SW 1271 (cell line): ENCODE measurements at regions not wholly inside any gene's neighbourhood (a gene's known extent, or its start where the extent isn't known, plus 50 kb on each side); places are given as distances from the start of the nearest gene placed in this dataset.

Experiments used
- DNase-seq, 2 experiments: peaks; one replicate each; lab custom pipeline; 2025; lab: John Stamatoyannopoulos, UW

DNA sequence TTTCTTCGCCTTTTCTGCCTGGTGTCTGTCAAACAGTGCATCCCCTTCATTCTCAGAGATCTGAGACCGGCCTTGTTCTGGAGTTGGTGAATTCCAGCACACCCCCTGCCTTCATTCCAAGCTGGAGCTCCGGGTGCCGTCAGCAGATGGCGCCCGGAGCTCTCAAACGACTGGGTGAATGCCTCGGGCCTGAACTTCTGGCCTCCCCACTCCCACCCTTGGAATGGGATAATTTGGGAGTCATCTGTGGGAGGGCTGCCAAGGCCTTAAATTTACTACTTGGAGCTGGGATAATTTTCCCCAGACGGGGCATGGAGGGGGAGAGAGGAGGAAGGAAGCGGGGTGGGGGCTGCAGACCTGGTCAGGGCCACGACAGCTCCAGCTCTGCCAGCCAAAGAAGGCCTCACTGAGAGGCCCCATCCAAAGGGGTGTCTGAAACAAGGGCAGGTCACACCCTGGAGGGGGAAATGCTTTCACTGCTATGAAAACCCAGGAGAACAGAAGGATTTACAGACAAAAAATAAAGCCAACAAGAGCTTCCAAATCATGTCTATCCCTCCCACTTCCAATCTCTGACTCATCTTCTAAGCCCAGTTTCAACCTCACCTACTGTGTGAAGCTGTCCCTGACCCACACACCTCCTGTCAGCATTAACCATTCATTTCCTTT is 187.9 kb downstream of the OPA1 start:
- DNase-seq = peak; percentile 14 to 37

DNA sequence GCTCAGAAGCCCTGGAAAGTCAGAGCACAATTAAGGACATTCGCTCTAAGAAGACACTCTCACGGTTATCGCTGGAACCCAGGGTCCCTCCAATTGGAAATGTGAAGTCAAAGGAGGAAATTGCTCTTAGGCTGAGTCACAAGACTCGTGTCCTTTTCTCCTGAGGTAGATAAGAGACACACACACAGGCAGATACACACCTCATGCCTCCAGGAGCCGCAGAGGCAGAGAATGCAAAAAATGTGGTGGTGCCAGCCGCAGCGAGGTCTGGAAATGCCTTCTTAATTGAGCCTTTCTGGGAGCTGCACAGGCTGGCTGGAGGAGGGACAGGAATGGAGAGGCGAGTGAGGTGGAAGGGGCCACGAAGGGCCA is 189.3 kb downstream of the OPA1 start:
- DNase-seq = no peak

DNA sequence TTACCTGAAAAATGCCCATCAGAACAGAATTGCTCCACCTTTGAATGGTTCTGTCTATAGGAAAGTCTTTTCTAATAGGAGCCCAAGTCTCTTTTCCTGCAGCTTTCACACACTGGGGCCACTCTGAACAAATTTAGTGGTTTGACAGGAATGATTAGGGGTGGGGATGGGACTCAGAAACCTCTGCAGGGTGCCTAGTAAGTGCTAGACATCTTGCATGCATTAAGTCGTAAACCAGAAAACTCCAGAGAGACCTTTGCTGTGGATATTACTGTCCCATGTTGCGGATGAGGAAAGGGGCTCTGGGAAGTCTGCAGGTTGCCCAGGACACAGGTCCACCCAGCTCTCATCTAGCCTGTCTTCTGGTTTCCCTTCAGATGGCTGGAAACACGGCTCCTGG is 189.7 kb downstream of the OPA1 start:
- DNase-seq = no peak

DNA sequence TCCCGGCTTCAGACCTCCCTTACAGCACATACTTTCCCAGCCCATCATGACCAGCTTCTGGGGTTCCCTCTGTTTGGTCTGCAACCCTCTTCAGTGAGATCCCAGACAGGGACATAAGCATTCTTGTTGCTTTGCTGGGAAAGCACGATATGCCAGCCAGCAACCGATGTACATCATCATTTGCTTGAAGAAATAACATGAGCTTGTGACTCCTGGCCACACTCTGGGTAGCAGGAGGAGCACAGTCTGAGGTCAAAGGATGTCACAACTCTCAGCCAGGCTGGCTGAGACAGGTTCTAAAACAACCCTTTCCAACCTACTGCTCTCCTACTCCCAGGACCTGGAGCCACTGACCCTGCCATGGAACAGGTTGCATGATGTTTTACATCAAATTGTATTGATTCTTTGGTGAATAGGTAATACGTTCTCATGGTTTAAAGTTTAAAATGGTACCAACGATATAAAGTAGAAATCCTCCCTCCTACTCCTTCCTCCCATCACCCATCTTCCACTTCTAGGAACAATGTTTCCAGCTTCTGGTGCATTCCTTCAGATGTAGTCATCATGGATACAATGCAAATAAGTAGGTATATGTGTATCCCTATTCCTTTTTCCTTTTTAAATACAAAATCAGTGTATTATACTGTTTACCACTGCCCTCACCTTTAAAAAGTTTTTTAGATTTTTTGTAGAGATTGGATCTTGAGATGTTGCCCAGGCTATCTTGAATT is 190.3 kb downstream of the OPA1 start:
- no peak for DNase-seq

DNA sequence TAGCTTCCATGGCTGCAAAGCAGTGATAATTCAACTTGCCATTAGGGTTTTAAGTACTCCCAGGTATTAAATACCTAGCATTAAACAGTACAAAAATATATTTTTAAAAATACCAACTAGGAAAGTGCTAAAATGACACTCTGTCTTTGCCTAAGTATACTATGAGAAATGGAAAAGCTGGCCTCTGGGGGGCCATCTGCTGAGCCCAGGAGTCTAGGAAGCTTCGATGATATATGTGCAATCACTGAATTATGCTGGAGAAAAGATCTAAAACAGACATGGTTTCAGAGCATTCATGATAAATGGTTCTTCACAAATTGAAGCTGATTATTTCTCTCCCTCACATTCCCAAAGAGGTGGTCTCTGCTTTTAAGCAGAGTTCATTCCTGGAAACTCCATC is 191.8 kb downstream of the OPA1 start:
- DNase-seq = peak in 1 of 2 experiments; percentile 6

DNA sequence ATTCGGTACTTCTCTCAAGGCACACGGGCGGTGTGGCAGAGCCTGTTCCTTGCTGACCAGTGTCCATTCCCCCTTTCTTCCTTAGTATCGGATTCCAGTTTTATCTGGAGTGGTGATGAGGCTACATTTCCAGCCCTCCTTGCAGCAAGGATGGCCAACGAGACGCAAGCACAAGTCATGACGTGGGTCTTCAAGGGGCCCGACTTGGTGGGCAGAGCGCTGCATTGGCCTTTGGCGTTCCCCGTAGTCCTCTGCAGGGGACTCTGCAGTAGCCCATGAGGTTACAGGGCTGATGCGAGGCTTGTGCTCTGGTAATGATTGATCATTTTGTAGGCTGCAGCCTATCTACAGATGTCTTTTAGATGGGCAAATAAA is 194.5 kb downstream of the OPA1 start:
- no peak for DNase-seq

DNA sequence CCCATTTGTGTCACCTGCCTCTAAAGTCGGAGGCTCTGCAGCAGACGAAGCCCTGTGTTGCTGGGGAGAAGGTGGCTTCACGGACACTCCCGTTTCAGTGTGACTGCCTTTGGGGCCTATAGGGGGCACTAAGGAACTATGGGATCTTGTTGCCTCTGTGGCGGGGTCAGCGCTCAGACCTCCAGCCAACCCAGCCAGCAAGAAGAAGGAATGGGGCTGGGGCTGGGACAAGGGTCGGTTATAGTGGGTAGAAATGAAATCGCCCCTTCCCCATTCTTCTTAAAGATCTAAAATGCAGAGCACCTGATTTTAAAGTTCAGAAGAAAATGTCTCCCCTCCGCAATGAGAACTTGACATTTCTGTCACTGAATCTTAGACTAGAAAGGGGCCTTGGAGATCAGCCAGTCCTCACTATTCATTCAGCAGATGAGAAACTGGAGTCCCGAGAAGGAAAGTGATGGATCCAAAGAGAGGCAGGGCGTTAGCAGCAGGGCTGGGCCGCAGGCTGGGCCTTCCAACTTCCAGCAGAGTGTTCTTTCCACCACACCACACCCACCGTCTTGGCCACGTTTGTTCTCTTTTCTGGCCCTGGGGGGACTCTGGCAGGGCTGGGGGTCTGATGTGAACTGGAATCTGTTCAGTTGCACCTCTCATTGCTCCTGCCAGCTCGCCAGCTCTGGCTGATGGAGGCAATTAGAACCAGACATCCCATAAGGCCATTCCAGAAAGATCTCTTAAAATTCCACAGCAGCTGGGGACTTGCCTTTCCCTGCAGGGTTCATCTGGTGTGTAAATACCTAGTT is 195.4 kb downstream of the OPA1 start:
- DNase-seq = peak in 1 of 2 experiments; percentile 29

DNA sequence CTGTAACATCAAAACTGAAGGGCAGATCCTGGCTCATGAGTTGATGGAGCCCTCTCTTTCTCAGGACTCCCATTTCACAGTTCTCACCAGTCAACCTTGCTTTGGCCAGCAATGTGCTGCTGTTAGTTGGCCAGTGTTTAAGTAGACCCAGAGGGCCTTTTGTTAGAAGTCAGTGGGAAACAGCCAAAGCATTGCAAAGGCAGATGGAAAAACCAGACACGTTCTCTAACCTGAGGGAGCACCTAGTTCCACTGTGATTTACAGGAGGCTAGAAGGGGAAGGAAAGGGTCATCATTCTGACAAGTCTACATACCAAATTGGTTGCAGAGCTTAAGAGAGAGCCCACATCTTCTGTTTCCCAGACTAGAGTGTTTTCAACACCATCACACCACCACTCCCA is 196.4 kb downstream of the OPA1 start:
- no peak for DNase-seq

DNA sequence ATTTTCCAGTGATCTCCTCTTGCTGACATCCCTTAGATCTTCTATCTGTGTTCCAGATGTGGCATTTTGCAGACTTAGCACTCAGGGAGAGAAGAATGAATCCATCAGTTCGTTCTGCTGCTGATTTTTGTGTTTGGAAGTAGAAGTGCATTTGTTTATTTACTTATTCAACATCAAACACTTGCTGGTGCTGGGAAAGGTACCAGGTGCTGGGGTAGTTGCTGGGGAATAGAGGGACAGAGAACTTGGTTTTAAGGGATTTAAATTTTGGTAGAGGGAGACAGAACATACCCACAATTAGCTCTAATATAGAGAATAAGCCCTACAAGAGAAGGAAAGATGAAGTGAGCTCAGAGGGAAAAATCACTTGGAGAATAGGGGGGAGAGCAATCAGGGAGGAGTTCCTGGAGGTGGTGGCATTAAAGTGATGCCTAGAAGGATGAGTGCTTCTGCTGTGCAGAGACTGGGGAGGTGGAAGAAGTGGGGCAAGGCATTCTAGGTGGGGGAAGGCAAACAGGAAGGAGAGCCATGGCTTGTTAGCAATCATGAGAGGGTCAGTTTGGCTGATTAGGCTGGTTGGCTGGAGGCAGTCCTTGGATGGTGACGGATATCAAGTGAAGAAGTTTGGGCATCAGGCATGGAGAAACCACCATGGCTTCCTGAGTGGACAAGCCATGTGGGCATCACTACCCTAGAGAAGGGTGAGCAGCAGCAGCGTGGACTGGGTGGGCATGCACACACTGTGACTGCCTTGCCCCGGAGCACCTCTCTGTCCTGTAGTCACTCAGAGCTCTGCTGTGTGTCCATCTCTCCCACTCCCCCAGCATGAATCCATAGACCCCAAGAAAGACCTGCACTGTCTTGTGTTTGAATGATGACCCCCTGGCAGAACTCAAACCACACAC is 197.3 kb downstream of the OPA1 start:
- no peak for DNase-seq

DNA sequence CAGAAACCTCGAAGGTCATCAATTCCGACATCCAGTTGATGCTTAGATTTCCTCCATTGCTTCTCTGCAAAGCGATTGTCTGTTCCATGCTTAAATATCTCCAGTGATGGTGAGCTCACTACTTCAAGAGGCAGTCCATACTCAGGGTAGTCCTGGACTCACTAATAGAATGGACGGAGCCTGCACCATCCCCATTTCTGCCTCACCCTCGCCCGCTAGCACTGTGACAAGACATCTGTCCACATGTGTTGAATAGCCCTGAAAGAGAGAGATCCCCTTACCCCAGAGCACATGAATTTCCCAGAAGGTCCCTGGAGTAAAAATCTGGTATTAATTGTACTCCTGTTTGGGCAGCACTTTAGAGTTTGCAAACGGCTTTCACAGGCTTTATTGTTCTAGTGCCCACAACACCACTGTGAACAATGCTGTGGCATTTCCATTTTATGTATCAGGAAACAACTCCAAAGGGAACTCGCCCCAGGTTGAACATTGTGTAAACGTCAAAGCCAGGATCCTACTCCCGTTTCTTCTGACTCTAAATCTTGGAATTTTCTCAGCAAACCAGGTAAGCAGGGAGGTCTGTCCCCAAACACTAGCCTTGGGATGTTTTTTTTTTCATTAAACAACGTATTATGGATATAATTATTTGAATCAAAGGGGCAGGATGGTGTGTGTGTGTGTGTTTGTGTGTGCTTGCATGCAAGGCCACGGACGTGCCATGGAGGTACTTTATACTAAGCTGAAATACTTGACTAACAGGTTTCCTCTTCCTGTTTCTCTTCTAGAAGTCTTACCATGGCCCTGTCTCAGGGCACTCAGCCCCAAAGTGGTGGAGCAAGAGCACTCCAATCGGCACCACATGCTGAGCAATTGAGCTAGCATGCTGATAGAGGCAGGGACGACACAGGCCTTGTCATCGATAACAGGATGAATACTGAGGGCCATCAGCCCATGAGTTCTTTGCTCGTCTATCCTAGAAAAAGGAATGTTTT is 198.3 kb downstream of the OPA1 start:
- no peak for DNase-seq

DNA sequence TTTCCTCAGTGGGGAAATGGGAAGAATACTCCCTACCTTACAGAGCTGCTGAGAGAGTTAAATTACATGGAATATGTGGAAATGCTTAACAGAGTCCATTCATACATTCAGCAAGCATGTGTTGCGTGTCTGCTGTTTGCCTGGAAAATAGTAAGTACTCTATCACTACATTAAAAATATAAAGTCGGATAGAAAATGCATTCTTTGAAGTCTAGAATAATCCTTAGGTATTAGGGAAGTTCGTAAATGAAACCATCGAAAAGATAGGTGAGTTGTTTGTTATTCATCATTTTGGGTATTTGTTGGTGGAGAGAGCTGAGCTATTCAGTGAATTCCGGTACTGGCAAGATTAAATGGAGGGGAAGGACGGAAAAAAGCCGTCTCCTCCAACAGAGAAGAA is 200.1 kb downstream of the OPA1 start:
- DNase-seq = no peak

DNA sequence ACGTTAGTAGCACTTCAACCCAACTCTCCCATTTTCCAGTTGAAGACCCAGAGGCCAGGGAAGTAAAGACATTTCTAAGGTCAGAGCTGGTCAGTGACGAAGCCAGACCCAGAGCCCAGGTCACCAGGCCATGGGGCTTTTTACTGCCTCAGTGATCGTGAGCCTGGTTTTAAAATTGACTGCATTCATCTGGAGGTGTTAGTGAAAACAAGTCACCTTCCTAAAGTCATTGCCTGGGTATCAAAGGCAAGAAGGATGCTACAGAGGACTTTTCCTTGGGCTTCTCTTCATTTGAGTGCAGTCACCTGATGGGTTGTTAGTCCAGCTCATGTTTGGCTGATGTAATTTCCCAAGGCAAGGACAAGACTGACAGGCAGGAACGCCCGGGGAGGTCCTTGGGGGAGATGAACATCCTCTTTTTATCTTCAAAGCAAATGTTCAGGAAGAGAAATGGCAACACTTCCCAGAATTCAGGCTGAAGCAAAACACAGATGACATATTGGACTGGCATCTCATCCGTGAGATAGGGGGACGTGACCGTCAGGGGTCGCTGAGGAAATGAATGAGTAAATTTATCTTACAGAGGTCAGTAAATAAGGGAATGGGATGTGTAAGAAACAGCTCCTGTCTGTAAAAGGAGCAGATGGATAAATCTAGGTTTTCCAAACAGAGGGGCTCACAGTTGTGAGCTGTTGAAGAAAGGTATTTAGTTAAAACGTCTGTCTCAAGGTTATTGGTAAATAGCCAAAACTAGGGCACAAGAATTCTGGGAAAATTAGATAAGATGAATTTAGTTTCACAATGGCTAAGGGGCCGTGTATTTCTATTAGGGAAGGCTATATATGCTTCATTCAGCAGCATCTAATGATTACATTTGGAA is 201.2 kb downstream of the OPA1 start:
- DNase-seq = no peak

DNA sequence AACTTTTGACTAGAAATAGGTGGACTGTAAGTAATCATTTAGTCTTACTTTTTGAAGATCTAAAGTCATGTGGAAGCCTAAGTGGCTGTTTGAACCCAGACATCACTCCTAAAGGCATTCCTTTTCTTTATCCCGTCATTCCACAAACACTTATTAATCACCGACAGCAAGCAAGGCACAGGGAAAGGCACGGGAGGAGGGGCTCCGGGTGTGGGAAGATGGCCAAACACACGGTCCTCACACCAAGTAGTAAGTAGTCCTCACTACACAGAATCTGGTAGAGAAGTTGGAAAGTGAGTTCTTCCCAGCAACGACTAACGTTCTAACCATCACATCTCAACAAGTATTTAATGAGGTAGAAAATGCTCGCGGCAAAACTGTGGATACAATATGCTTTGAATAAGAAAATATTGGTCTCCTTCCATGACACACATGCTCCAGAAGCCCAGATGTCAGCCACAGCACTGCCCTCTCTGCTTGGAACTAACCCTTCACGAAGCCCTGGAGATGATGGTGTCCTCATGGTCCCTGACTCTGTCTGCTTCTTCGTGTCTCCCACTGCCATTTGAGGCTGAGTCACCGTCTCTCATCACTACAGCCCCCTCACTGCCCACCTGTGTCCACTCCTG is 202.2 kb downstream of the OPA1 start:
- DNase-seq = no peak

DNA sequence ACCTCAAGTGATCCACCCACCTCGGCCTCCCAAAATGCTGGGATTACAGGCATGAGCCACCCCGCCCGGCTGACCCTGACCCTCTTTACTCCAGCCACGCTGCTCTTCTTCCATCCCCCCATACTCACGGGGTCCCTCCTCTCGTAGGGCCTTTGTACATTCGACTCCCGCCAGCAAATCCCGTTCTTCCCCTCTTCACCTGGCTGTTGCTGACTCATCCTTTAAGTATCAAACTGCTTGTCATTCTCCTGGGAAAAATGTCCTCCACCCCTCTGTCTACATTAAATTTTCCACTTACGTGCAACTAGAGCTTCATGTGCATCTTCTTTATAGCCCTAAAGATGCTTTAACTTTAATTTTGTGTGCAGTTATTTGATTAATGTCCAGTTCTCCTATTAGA is 203.1 kb downstream of the OPA1 start:
- DNase-seq = no peak

DNA sequence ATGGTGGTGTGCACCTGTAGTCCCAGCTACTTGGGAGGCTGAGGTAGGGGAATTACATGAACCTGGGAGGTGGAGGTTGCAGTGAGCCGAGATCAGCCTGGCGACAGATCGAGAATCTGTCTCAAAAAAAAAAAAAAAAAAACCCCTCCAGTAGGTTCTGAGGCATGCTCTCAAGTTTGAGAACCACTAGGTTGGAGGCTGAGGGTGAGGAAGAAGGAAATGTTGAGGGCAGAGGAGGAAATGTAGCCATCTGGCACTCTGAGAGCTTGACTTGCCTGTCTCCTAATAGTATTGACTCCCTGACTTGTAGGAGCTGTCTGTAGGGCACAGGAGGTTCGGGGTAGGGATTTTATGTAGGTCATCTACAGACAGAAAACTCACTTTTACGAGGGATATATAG is 204.6 kb downstream of the OPA1 start:
- no peak for DNase-seq

DNA sequence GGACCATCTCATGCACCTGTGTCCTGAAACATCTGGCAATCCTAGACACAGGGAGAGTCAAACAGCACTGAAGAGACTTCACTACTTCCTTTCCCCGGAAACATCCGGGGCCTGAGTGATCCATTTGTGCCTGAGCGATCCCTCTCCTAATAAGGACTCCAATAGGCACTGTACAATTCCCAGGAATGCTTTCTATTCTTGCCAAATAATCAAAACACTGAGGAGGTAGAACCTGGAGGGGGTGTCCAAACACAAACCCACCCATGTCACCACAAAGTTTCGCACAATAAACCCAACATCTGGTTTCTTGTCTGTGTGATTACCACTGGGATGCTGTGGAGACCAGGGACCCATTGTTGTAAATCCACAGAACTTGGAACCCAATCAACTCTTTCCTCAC is 205.0 kb downstream of the OPA1 start:
- DNase-seq = no peak

DNA sequence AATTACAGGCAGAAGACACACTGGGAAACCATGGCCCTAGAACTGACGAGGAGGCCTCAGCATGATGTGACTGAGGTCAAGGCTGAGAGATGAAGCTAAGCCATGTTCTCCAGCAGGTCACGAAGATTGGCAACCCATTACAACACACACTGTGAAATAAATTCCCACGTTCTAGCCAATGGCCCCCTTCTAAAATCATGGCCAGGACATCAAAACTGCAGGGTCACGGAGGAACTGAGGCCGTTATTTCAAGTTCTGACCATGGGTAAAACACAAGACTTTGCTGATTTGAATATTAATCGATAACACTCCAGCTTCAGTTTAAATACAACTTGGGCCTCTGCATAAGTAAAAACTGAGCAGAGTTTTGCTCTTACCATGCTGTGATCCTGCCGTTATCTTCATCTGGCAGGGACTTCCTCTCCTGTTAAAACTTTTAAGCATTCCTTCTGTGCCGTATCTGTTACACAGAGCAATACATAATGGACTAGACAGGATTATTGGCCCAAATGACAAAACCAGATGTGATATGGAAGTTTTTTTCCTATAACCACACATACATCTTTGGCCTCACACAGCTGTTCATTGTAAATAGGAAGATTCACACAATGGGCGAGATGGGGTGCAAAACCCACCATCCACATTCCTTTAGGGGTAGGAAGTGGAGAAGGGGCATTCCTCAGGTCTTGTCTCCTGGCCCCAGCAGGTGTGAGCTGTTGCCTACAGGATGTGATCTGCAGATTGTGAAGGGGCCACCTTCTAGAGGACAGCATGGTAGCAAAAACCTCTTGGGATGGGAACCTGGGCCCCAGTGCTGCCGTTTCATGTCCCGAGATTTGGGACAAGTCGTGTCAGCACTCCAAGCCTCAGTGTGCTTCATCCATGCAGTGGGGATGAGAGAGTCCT is 207.4 kb downstream of the OPA1 start:
- DNase-seq = no peak

DNA sequence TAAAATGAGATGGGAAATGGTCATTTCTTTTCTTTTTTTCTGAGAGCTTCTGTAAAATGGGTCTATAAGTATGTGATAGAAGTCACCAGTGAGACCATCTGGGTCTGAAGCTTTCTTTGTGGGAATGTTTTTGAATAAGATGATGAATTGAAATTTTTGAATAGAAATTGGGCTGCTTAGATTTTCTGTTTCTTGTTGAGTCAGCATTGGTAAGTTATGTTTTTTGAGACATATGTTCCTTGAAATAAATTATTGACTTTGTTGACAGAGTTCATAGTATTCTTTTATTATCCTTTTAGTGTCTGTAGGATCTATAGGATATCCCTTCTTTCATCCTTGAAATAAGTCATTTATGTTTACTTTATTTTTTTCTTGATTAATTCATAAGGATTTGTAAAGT is 208.1 kb downstream of the OPA1 start:
- DNase-seq = no peak
